AG09309 (cell line): ENCODE measurements at regions not wholly inside any gene's neighbourhood (a gene's known extent, or its start where the extent isn't known, plus 50 kb on each side); places are given as distances from the start of the nearest gene placed in this dataset.

Source experiments
- DNase-seq: peaks from one replicate; pipeline ENCODE4 v3.0.0-alpha.2; 2010; ENCODE audit warnings: low read depth
- H3K4me3 ChIP-seq: 2 replicates; pipeline ENCODE4 v1.5.1; 2011; ENCODE audit warnings: mild to moderate bottlenecking, low read depth, low read length, moderate library complexity; ENCODE audit not compliant: control insufficient read depth
- CTCF ChIP-seq: IDR thresholded peaks from 2 replicates; pipeline ENCODE4 v1.5.1; 2011; ENCODE audit warnings: mild to moderate bottlenecking, low read depth, low read length, inconsistent platforms; ENCODE audit not compliant: insufficient read depth, control insufficient read depth; ENCODE audit errors: missing control alignments

DNA sequence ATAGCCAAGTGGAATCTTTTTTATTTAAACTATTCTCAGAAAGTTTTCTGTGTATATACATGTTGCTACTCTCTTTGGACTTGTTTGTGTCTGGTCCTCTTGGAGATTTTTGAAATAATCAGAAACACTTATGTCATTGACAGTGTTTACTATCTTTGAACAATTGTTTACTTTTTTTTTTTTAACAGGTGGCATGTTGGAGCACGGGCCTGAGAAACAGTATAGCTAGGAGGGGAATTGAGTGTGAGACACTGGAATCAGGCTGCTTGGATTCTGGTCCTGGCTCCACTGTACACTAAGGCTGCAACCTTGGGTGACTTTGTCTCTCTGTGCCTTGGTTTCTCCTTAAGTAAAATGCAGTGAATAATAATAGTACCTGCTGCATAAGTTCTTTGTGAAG is 279.6 kb downstream of the PRL start:
- no peak overlapping the region for H3K4me3 ChIP-seq
- DNase-seq = no peak
- no peak for TF ChIP-seq CTCF

GRCh38 chr6:22017766-22018165 is 279.1 kb downstream of the PRL start:
- no peak for DNase-seq
- H3K4me3 ChIP-seq = no peak overlapping the region
- no peak for TF ChIP-seq CTCF

DNA sequence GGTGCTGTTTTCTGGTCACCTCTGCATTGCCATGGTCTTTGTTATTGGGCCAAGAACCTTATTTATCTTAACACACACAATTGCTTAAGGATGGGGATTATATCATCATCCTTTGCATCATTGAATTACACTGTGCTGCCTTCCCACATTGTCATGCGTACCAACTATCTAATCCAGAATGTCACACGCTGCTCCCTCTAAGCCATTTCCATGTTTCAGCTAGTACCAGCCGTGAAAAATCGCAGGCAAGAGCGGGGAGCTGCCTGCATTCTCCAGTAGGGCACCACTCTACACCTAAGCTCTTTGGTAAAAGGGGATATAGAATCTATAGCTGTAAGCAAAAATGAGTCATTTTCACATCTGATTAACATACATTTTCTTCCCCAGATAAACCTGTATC is 277.0 kb downstream of the PRL start:
- no peak for DNase-seq
- H3K4me3 ChIP-seq = no peak overlapping the region
- no peak for TF ChIP-seq CTCF

DNA sequence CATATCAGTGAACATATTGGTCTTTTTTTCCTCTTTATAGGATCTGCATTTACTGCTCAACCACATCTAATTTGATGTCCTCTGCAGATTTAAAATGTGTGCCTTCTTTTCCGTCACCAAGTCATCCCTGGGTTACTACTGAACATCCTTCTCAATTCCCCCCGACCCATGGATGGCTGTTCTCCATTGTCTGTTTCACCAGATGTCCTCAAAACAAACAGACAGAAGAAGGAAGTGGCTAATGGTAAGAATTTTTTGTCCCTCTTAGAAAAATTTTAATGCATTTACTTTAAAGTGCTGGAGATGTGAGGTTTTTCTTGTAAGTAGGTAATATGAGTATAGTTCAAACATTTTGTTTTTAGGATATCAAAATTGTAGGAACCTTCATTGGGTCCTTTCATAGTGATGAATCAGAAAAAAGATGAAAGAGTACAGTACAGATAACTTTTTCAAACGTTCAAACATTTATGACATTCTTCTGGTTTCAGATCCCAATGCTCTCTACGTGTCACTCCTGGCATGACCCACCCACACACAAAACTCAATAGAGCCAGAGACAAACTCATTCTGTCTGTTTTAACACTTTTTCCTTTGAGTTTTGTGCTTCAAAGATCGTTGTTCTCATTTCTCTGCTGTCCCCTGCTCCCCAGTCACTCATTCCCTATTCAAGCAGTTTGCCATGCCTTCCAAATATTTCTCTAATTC is 276.4 kb downstream of the PRL start:
- DNase-seq = no peak

DNA sequence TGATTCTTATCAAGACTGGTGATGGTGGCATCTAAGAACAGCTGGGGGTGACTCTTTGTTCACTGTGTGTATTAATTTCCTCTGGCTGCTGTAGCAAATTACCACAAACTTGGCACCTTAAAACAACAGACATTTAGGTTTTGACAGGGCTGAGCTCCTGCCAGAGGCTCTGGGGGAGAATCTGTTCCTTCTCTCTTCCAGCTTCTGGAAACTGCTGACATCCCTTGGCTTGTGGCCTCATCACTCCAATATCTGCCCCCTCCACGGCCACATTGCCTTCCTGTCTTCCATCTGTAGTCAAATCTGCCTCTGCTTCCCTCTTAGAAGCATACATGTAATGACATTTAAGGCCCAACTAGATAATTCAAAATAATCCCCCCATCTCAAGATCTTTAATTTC is 274.9 kb downstream of the PRL start:
- H3K4me3 ChIP-seq = no peak overlapping the region
- no peak for TF ChIP-seq CTCF
- DNase-seq = no peak

More for the DNA sequence above, 276.4 kb downstream of the PRL start:
- TF ChIP-seq CTCF = no peak
- no peak overlapping the region for H3K4me3 ChIP-seq

DNA sequence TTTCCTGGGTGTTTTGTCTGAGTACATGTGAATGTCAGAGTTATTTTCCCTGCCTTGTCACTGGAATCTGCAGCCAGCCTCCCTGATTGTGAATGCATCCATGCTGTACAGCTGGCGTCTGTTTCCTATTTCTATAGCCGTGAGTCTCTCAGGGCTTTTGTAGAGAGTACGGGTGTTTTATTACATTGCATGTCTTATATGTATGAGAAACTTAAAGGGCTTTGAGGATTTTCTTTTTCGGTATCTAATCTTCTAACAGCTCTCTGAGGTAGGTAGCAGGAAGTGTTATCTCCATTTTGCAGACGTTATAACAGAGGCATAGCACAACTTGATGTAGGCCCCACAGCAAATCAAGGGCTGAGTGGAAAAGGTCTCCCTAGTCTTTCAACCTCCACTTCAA is 272.9 kb downstream of the PRL start:
- no peak overlapping the region for H3K4me3 ChIP-seq
- no peak for TF ChIP-seq CTCF
- DNase-seq = no peak
